Eye (tissue), 1 donor: ENCODE measurements at regions not wholly inside any gene's neighbourhood (a gene's known extent, or its start where the extent isn't known, plus 50 kb on each side); places are given as distances from the start of the nearest gene placed in this dataset.

Source experiments
- DNase-seq: peaks from one replicate; pipeline ENCODE4 v3.0.0-alpha.2; 2015

DNA sequence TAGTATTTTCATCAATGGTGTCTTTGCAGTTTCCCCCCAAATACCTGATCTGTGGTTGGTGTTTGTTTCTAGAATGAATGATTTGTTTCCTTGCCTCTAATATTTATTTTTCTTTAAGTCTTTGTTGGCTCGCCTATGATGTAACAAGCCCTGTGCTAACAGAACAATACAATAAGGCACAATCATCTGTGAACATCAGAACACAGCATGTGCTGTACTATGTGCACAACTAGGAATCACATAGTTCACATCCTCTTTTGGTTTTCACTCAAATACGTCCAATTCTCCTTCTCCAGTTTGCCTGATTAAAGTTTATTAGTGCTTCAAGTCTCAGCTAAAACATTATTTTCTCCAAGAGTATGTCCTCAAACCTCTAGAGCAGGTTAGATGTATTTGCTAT is 613.1 kb downstream of the EPHA7 start:
- DNase-seq: no peak

DNA sequence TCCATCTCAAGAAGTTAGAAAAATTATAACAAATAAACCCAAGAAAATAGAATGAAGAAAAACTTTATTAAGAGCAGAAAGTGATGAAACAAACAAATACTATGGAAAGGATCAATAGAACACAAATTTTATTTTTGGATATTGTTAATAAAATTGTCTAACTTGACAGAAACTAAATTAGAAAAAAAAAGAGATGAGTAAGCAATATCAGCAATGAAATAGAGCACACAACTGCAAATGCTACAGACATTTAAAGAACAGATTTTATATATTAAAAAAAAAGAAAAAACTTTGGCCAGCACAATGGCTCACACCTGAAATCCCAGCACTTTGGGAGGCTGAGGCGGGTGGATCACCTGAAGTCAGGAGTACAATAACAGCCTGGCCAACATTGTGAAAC is 628.0 kb downstream of the EPHA7 start:
- no peak for DNase-seq

DNA sequence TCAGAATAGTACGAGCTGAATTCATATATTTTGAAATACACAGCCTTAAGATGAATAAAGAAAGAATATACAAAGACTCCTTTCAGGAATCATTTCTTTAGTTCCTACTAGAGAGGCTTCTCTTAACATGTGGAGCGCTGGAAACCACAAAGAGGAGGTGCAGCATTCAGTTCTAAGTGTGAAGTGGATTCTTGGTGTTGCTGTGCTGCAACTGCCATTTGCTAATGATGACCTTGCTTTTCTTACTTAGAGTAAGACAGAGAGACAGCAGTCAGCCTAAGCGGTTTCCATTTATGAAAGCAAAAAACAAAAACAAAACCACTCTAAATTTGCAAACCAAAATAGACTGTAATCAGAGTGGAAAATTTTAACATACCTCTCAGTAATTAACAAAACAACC is 629.0 kb downstream of the EPHA7 start:
- DNase-seq: no peak

DNA sequence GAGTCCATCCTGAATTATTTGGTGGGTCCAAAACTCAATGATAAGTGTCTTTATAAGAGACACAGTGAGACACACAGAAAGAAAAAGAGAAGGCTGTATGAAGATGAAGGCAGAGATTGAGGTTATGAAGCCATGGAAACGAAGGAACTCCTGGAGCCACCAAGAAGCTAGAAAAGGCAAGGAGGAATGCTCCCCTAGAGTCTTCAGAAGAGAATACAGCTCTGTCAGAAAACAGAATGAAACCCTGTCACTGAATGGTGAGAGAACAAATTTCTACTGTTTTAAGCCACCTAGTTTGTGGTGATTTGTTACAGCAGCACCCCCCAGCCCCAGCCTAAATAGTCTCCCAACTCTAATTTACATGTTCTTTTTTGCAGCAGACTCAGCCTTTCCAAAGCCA is 635.1 kb downstream of the EPHA7 start:
- no peak for DNase-seq

DNA sequence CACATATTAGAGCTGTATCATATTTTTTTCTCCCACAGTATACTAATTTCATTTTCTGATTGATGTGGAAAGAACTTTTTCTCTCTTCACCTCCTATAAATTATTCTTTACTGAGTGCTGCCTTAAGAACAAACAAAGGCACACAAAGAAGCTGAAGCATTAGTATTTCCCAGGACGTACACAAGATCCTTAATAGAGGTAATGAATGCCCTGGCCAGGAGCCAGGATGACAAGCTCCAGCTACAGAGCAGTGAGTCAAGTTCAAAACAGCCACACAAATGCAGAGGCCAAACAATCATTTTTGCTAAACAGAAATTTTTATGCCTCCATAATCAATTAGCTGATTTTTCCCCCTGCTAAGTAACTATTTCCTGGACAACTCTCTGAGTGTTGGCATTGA is 639.6 kb downstream of the EPHA7 start:
- peak; percentile 47 for DNase-seq

DNA sequence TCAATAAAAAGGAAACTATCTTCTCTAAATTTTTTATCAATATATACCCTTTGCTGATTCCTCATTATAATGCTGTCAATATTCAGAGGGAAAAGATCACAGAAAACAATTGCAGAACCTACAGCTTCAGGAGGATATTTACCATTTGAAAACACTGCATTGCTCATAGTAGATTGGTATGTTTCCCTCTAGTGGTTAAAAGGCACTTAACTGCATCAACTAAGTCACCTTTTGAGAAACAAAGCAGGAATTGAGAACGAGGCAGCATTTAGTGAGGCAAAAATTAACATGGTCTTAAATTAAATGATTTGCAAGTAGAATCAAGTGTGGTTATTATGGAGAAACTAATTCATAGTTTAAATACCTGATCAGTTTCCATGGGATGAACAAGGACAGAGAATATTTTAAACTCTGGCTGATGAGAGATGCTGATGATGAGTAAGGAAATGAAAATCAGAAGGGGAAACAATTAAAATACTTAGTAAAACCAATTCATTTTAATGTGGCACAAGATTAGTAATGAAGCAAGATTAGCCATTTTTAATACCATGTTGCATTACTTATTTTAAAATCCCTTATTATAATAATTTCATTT is 642.1 kb downstream of the EPHA7 start:
- DNase-seq: peak; percentile 71

DNA sequence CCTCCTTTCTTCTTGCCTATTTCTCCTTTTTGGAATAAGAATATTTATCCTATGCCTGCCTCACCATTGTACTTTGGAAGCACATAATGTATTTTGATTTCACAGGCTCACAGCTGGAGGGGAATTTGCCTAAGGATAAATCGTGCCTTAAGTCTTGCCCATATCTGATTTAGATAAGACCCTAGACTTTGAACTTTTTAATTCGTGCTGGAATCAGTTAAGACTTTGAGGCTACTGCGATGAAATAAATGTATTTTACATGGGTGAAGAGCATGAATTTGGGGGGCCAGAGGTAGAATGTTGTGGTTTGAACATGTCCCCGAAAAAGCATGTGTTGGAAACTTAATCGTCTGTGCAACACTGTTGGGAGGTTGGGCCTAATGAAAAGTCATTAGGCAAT is 648.8 kb downstream of the EPHA7 start:
- no peak for DNase-seq

DNA sequence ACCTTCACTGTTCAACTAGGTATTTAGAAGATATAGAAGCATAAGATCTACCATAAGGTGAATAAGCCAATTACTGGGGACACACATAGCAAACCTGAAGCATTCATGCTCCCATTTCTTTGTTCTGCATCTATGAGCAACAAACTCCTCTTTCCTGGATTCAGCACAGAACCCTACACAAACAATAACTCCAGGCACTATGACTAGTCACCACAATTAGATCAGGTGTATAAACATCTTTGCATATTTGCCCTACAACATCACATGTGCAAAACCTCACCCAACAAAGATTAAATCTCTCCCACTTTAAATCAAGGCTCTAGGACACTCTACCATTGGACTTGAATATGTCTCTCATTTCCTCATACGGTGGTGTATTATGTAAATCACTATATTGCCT is 652.3 kb downstream of the EPHA7 start:
- no peak for DNase-seq

DNA sequence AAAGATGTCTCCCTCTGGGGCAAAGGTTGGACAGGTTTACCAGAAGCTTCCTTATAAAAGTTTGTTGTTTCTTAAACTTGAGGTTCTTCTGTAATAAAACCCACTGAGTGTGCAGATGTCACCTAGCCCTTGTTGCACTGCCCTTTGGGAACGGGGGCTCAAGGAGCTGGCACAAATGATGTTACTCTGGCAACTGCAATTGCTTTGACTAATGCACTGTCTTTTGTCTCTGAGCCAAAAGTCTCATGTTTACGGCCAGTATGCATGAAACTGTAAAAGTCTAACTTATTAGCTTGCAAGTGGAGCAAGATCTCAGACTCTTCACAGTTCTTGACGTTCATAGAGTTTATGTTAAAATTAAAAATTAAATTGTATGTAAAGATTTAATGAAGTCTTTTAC is 655.7 kb downstream of the EPHA7 start:
- no peak for DNase-seq

DNA sequence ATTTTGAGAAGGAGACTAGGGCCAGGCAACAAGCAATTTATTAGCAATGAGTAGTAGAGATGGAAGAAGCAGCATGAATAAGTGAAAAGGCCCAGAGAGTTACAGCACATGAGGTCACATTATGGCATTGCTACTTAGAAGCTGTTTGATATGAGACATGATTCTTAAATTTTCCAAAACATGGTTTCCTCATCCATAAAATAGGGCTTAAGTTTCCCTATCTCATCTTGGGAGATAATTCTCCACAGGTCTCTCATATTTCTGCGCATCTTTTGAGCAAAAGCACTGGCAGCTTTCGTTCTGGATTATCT is 656.1 kb downstream of the EPHA7 start:
- no peak for DNase-seq

DNA sequence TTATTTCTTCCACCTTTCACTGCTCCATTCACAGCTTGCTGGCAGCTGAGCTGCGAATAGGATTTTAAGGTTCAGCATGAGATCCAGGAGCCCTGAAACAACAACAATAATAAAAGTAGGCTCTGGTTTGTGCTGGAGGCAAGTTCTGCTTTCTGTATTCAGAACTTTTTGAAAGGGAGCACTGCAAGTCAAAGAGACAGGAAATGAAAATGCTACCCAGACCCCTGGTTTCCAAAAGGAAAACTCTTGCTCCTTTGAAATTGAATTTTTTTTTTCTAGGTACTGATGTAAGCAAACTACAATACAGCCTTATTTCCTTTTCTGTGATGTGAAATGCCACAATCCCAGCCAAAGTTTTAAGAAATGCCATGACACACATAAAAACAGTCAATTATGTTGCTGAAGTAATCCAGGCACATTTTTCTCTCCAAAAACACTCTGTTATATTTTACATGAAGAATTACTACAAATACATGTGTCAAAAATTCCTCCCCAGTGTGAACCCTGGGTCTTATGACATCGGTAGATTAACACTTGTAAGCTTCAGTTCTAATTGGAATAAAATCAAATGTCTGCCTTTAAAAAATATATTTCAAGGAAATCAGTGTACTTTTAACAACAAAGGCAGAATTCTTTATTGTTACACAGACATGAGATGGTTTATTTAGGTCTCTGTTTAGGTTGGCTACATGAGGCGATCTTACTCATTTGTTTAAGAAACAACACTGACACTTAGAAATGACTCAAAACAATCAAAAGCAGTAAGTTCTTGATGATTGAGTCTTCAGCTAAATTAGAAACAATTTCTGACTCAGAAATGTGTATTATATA is 656.7 kb downstream of the EPHA7 start:
- peak; percentile 6 for DNase-seq

DNA sequence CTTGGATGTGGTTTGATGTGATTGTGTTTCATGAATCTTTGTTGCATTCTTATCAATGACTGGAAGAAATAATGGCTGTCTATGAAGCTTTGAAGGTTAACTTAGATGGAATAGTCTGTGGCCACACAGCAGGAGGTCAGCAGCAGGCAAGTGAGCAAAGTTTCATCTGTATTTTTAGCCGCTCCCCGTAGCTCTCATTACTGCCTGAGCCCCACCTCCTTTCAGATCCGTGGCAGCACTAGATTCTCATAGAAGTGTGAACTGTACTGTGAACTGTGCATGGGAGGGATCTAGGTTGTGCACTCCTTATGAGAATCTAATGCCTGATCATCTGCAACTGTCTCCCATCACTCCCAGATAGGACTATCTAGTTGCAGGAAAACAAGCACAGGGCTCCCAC is 660.2 kb downstream of the EPHA7 start:
- no peak for DNase-seq

DNA sequence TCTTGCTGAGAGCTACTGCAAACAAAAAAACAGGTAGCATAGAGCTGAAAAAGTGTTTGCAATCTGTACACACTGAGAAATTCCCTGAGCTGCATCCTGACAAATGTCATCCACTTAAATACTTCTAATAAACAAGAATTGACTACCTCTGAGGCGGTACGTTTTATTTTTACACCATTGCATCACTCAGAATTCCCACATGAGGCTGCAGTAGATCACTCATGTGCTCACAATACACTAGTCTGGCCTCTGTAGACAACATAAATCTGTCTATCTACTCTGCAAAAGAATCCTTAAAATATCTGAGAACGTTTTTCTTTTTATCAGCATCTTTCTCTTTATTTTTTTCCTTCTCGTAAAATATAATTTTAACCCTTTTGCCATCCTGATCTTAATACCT is 661.4 kb downstream of the EPHA7 start:
- no peak for DNase-seq

DNA sequence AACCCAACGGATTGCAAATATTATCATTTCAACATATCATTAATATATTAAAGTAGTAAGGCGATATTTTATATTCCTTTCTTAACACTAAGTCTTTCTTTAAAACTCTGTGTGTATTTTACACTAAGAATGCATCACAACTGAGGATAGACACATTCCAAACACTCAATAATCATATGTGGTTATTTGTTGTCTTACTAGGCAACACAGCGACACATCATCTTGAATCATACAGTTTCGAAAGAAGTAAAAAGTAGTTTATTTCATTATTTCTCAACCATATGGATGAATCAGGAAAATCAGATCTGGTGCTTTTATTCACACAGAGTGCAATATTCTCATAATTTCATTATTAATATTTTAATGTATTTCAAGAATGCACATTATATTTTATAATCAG is 662.4 kb downstream of the EPHA7 start:
- DNase-seq: no peak

DNA sequence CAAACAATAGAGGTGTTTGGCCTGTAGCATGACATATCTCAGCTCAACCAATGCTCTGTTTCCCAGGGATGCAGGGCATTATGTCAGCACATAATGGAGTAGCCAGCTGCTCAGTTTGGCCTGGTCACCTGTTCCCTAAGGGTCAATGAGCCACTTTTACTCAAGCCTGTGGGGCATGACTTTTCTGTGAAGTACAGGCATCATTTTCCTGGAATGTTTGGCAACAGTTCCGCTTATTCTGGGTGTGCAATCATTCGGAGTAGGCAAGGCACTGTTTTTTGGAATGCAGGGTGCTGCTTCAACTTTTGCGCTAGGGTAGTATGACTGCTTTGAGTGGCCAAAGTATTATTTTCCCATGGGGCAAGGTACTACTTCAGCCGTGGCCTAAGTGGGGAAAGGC is 665.4 kb downstream of the EPHA7 start:
- DNase-seq: no peak

DNA sequence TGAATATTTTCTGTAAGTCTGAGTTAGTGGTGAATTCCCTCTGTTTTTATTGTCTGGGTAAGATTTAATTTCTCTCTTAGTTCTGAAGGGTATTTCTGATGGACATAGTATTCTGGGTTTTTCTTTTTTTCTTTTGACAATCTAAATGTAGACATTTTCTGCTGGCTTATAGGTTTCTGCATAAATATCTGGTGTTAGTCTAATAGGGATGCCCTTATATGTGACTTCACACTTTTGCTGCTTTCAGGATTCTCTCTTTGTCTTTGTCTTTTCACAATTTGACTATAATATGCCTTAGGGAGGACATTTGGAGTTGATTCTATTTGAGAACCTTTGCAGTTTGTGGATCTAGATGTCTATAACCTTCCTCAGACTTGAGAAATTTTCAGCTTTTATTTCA is 667.2 kb downstream of the EPHA7 start:
- DNase-seq: no peak

DNA sequence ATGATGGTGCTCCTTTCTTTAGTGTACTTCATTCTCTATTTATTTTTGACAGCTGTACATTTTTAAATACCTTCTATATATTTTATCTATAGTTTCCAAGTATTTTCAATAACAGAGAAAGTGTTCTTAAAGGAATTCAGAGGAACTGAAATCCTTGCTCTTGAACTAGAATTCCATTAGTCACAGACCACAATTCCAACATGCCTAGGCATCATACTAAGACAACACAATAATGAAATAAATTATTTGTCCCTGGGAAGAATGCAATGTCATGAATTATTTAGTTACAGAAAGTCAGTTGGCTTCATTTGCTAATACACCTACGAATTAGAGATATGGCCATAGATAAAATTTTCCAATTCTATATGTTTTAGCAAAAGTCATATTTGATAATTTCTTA is 671.2 kb downstream of the EPHA7 start:
- DNase-seq: no peak

DNA sequence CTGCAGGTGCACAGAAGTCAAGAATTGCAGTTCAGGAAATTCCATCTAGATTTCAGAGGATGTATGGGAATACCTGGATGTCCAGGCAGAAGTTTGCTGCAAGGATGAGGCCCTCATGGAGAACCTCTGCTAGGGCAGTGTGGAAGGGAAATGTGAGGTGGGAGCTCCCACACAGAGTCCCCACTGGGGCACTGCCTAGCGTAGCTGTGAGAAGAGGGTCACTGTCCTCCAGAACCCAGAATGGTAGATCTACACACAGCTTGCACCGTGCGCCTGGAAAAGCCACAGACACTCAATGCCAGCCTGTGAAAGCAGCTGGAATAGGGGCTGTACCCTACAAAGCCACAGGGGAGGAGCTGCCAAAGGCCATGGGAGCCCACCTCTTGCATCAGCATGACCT is 681.4 kb downstream of the EPHA7 start:
- no peak for DNase-seq

DNA sequence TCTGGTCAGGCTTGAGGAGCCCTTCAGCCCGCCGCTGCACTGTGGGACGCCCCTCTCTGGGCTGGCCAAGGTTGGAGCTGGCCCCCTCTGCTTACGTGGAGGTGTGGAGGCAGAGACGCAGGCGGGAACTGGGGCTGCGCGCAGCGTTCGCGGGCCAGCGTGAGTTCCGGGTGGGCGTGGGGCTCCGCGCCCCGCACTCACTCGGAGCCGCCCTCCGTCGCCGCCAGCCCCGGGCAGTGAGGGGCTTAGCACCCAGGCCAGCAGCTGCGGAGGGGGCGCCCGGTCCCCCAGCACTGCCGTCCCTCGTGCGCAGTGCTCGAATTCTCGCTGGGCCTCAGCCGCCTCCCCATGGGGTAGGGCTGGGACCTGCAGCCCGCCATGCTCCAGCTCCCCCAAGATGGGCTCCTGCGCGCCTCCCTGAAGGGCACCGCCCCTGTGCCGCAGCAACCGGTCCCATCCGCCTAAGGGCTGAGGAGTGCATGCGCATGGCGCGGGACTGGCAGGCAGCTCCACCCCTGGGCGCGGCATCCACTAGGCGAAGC is 695.9 kb downstream of the EPHA7 start:
- DNase-seq: no peak

DNA sequence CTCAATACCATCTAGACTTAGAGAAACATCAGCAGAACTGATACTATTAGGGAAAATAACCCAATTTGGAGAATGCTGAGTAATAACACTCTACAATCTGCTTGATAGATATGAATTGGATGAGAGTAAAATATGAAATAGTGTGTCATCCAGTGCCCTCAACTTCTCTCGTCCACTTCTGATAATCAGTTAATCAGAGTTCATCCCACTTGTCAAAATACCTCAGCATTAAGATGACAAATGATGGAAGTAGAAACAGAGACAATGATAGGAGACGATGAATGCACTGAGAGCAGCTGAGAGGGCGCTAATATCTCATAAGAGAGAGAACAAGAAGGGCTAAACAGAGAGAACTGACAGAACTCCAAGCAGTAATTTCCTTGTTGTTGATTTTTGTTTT is 699.6 kb downstream of the EPHA7 start:
- DNase-seq: no peak

DNA sequence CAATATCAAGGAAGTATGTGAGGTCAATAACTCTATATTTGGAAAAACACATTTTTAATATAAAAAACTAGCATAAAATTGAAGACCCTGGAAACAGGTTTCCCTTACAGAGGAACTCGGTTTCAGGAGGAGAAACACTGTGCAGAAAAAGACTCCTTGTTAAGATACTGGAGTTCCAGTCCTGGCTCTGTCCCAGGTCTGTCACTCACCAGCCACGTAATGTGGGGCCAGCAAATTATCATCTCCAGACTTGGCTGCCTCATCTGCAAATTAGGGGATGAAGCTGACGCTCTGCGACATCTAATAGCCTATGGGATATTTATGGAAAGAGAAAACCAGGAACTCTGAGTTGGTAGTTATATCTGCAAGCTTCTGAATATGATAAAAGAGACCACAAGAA is 702.7 kb downstream of the EPHA7 start:
- no peak for DNase-seq

DNA sequence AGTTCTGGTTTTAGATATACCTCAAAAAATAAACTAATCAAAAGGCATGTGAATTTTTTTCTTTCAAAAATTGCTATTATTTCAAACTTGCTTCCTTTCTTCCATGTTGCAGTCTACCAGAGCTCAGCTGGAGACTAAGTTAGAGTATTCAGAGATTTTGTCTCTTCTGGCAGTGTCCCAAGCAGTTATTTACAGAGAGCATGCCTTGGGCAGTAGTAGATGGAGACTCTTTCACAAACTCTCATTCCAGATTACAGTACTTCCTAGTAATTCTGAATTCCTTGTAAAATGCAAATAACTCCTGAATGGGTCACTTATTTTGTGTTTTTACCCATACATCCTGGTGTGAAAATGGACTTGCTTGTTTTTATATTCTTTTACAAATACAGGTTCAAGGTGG is 703.4 kb downstream of the EPHA7 start:
- DNase-seq: no peak

DNA sequence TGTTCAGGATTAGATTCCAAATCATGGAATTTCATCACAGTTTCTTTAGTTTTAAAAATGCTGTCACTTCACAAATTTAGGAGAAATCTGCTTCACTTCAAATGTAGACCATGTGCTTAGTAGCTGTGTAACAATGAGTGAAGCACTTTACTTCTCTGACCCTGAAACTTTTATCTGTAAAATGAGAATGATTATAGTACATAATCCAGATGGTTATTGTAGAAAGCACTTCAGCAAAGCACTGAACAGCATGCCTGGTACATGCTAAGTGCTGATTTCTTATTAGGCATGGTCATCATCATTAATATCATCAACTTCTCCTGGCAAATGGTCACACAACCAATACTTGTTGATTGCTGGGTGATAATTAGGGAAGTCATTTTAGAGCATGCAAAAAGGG is 705.0 kb downstream of the EPHA7 start:
- no peak for DNase-seq

DNA sequence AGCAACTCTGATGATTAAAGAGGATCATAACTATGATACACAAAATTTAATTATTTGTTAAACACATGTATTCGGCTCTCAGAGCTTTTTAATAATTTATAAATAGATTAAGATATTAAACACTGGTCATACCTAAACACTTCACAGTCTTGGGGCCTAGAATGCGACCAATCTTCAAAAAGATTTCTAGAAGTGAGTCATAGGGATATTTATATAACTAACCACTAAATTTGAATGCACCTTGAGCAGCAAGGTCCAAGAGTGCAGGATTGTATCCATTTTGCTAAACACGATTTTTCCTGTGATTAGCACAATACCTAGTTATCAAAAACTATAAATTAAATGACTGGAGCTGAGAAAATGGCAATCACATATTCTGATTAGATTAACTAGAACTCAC is 709.3 kb downstream of the EPHA7 start:
- DNase-seq: no peak

DNA sequence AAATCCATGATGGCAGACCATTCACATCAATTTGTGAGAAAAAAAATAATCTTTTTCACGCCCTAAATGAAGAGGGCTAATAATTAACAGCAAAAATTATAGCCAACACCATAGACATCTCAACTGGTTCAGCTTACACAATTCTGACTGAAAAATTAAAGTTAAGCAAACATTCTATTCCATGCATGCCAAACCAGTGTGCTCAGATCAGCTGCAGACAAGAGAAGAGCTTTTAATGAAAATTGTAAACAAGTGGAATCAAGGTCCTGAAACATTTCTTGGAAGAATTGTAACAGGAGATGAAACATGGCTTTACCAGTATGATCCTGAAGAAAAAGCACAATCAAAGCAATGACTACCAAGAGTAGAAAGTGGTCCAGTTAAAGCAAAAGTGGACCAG is 710.4 kb downstream of the EPHA7 start:
- no peak for DNase-seq
